SK-N-MC (cell line): ENCODE measurements at regions not wholly inside any gene's neighbourhood (a gene's known extent, or its start where the extent isn't known, plus 50 kb on each side); places are given as distances from the start of the nearest gene placed in this dataset.

Experiments used
- EZH2 ChIP-seq: fragments of 200-600 bp; sonication (generic); IDR thresholded peaks from one replicate; pipeline ENCODE4 v1.6.1; 2017; ENCODE audit warnings: antibody characterized with exemption
- FOXP2 ChIP-seq: optimal IDR thresholded peaks from 2 replicates; pipeline ENCODE3; 2011; ENCODE audit warnings: mild to moderate bottlenecking, moderate library complexity; ENCODE audit not compliant: insufficient read depth; ENCODE audit errors: extremely low read length, control extremely low read depth
- POLR2AphosphoS5 ChIP-seq: IDR thresholded peaks from 2 replicates; pipeline ENCODE4 v1.6.1; 2012; ENCODE audit warnings: mild to moderate bottlenecking, low read depth, low read length, borderline replicate concordance

- TF ChIP-seq EZH2 (no peak), POLR2AphosphoS5 (no peak), FOXP2 (no peak)
These were observed 307.7 kb downstream of the JRKL start for GRCh38 chr11:96697466-96697865.
